Iris pigment epithelial cell (primary cell): ENCODE measurements at regions not wholly inside any gene's neighbourhood (a gene's known extent, or its start where the extent isn't known, plus 50 kb on each side); places are given as distances from the start of the nearest gene placed in this dataset.

Source experiments
- DNase-seq: peaks from one replicate; pipeline ENCODE4 v3.0.0-alpha.2; 2011; ENCODE audit warnings: low read depth

- no peak for DNase-seq
Observed at GRCh38 chr1:36717431-36717830, 234.7 kb upstream of the CSF3R start.

GRCh38 chr1:36715797-36716196, 233.1 kb upstream of the CSF3R start:
- no peak for DNase-seq

GRCh38 chr1:36714301-36714700, 231.6 kb upstream of the CSF3R start:
- DNase-seq, result no peak

GRCh38 chr1:36711480-36711879, 228.8 kb upstream of the CSF3R start:
- DNase-seq, result no peak

- no peak for DNase-seq
Observed at GRCh38 chr1:36710951-36711350, 228.2 kb upstream of the CSF3R start.

GRCh38 chr1:36709869-36710481, 227.3 kb upstream of the CSF3R start:
- no peak for DNase-seq

GRCh38 chr1:36708587-36708986, 225.9 kb upstream of the CSF3R start:
- no peak for DNase-seq

GRCh38 chr1:36707221-36707620, 224.5 kb upstream of the CSF3R start:
- DNase-seq, result peak; percentile 3

GRCh38 chr1:36706416-36706815, 223.7 kb upstream of the CSF3R start:
- DNase-seq, result no peak

GRCh38 chr1:36705629-36706028, 222.9 kb upstream of the CSF3R start:
- no peak for DNase-seq

GRCh38 chr1:36703526-36704208, 221.0 kb upstream of the CSF3R start:
- peak; percentile 67 for DNase-seq

GRCh38 chr1:36702963-36703362, 220.2 kb upstream of the CSF3R start:
- no peak for DNase-seq

GRCh38 chr1:36699113-36699911, 216.6 kb upstream of the CSF3R start:
- no peak for DNase-seq

- no peak for DNase-seq
Observed at GRCh38 chr1:36697836-36698605, 215.3 kb upstream of the CSF3R start.

- no peak for DNase-seq
Observed at GRCh38 chr1:36696261-36696940, 213.7 kb upstream of the CSF3R start.

- DNase-seq, result no peak
Observed at GRCh38 chr1:36693603-36694002, 210.9 kb upstream of the CSF3R start.

GRCh38 chr1:36693161-36693525, 210.4 kb upstream of the CSF3R start:
- no peak for DNase-seq

- DNase-seq, result no peak
Observed at GRCh38 chr1:36692465-36693160, 209.9 kb upstream of the CSF3R start.

GRCh38 chr1:36691374-36691773, 208.7 kb upstream of the CSF3R start:
- DNase-seq, result no peak

- DNase-seq, result no peak
Observed at GRCh38 chr1:36689992-36690391, 207.3 kb upstream of the CSF3R start.

GRCh38 chr1:36687312-36687711, 204.6 kb upstream of the CSF3R start:
- no peak for DNase-seq
